GM12878 (cell line): ENCODE measurements at regions not wholly inside any gene's neighbourhood (a gene's known extent, or its start where the extent isn't known, plus 50 kb on each side); places are given as distances from the start of the nearest gene placed in this dataset.

ENCODE experiments used
- ATF3 ChIP-seq: IDR thresholded peaks from 2 replicates; pipeline ENCODE4 v1.6.1; 2011; ENCODE audit warnings: low read depth, mild to moderate bottlenecking, low read length, moderate library complexity, borderline replicate concordance; ENCODE audit errors: extremely low read depth
- ATF7 ChIP-seq: fragments of 450-650 bp; IDR thresholded peaks from 2 replicates; pipeline ENCODE4 v1.6.1; 2016; ENCODE audit warnings: low read depth, mild to moderate bottlenecking
- BRCA1 ChIP-seq: IDR thresholded peaks from 2 replicates; pipeline ENCODE4 v1.6.1; 2011; ENCODE audit warnings: low read depth, low read length, improper control_type of control experiment
- CBFB ChIP-seq: IDR thresholded peaks from 2 replicates; pipeline ENCODE4 v1.6.1; 2016; ENCODE audit warnings: antibody characterized with exemption, low read depth
- CREB1 ChIP-seq: IDR thresholded peaks from 2 replicates; pipeline ENCODE4 v1.6.1; 2012; ENCODE audit warnings: low read depth, mild to moderate bottlenecking, inconsistent platforms
- IKZF1 ChIP-seq: fragments of 450-650 bp; conservative IDR thresholded peaks from 2 replicates; pipeline ENCODE4 v1.6.1; 2017; ENCODE audit warnings: antibody characterized with exemption, mild to moderate bottlenecking
- KDM1A ChIP-seq: fragments of 200-600 bp; sonication (generic); IDR thresholded peaks from 2 replicates; pipeline ENCODE4 v1.6.1; 2016; ENCODE audit warnings: borderline replicate concordance
- NR2C1 ChIP-seq: fragments of 450-650 bp; IDR thresholded peaks from 2 replicates; pipeline ENCODE4 v1.6.1; 2017; ENCODE audit warnings: antibody characterized with exemption, mild to moderate bottlenecking, moderate library complexity
- NR2C2 ChIP-seq: IDR thresholded peaks from 2 replicates; pipeline ENCODE4 v1.6.1; 2011; ENCODE audit warnings: borderline replicate concordance, low read depth; ENCODE audit not compliant: control insufficient read depth, insufficient read length
- RB1 ChIP-seq: fragments of 450-650 bp; formaldehyde crosslinking; IDR thresholded peaks from 2 replicates; pipeline ENCODE4 v1.6.1; 2017; ENCODE audit warnings: mild to moderate bottlenecking, borderline replicate concordance
- TAF1 ChIP-seq: IDR thresholded peaks from 2 replicates; pipeline ENCODE4 v1.6.1; 2011; ENCODE audit warnings: mild to moderate bottlenecking, low read depth, low read length, borderline replicate concordance
- TCF3 ChIP-seq: IDR thresholded peaks from 2 replicates; pipeline ENCODE4 v1.6.1; 2012; ENCODE audit warnings: low read depth, mild to moderate bottlenecking, low read length, borderline replicate concordance; ENCODE audit not compliant: insufficient read depth
- ZNF24 ChIP-seq: fragments of 450-650 bp; IDR thresholded peaks from 2 replicates; pipeline ENCODE4 v1.6.1; 2017; ENCODE audit warnings: antibody characterized with exemption, mild to moderate bottlenecking
- TF ChIP-seq, protein P1 (sequence below): fragments of 450-650 bp; IDR thresholded peaks from 2 replicates; pipeline ENCODE4 v1.6.1; 2017; ENCODE audit warnings: antibody characterized with exemption, mild to moderate bottlenecking, moderate library complexity

DNA sequence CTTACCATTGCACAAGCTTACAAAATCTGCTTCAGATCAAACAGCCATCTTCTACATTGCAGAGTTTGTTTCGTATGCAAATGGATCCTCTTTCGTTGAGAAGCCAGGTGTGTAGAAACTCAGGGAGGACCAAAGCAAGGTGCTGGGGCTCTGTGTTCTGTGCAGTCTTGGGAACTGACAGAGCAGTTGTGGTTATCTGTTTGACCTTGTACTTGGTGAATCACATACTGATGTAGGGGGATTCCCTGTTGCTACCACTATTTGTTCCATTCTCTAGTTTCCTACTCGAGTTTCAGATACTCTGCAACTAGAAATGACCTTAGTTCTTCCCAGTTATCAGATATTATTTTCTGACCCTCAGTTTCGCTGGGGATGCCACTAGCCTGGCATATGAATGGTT lies 95.2 kb upstream of the CLDN10 start (continued):
- TF ChIP-seq, protein P1, sequence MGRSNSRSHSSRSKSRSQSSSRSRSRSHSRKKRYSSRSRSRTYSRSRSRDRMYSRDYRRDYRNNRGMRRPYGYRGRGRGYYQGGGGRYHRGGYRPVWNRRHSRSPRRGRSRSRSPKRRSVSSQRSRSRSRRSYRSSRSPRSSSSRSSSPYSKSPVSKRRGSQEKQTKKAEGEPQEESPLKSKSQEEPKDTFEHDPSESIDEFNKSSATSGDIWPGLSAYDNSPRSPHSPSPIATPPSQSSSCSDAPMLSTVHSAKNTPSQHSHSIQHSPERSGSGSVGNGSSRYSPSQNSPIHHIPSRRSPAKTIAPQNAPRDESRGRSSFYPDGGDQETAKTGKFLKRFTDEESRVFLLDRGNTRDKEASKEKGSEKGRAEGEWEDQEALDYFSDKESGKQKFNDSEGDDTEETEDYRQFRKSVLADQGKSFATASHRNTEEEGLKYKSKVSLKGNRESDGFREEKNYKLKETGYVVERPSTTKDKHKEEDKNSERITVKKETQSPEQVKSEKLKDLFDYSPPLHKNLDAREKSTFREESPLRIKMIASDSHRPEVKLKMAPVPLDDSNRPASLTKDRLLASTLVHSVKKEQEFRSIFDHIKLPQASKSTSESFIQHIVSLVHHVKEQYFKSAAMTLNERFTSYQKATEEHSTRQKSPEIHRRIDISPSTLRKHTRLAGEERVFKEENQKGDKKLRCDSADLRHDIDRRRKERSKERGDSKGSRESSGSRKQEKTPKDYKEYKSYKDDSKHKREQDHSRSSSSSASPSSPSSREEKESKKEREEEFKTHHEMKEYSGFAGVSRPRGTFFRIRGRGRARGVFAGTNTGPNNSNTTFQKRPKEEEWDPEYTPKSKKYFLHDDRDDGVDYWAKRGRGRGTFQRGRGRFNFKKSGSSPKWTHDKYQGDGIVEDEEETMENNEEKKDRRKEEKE: no peak
- TF ChIP-seq ZNF24 (no peak), NR2C2 (no peak), NR2C1 (no peak), IKZF1 (0 out of 2 replicates have a peak, but pooled peaks have one; percentile 24), ATF7 (peak; percentile 63), TAF1 (no peak), RB1 (no peak), CBFB (no peak), BRCA1 (no peak), KDM1A (no peak), TCF3 (0 out of 2 replicates have a peak, but pooled peaks have one; percentile 28), CREB1 (0 out of 2 replicates have a peak, but pooled peaks have one; percentile 32), ATF3 (no peak)
- TF ChIP-seq, all 136 proteins: peak for 20
